Suprapubic skin (tissue), 4 donors: ENCODE measurements at regions not wholly inside any gene's neighbourhood (a gene's known extent, or its start where the extent isn't known, plus 50 kb on each side); places are given as distances from the start of the nearest gene placed in this dataset.

ENCODE experiments used
- DNase-seq, 2 donors: peaks; one replicate each; pipeline ENCODE4 v3.0.0-alpha.2; 2019; ENCODE audit warnings: low spot score in 2 of 2
- H3K27ac ChIP-seq: fragments of 200-600 bp; sonication (generic); one replicate; pipeline ENCODE4 v1.5.1; 2019
- H3K27me3 ChIP-seq: fragments of 200-600 bp; sonication (generic); one replicate; pipeline ENCODE4 v1.5.1; 2019
- H3K36me3 ChIP-seq: fragments of 200-600 bp; sonication (generic); one replicate; pipeline ENCODE4 v1.5.1; 2019
- H3K4me1 ChIP-seq: fragments of 200-600 bp; sonication (generic); one replicate; pipeline ENCODE4 v1.5.1; 2019
- H3K4me3 ChIP-seq: fragments of 200-600 bp; sonication (generic); one replicate; pipeline ENCODE4 v1.5.1; 2019; ENCODE audit warnings: mild to moderate bottlenecking
- H3K9me3 ChIP-seq: fragments of 200-600 bp; sonication (generic); one replicate; pipeline ENCODE4 v1.5.1; 2019
- CTCF ChIP-seq, 2 donors: fragments of 200-600 bp in 1 of 2; fragments of 450-650 bp in 1 of 2; sonication (generic) in 1 of 2; IDR thresholded peaks; one replicate each; pipeline ENCODE4 v1.5.1; 2016 to 2019; ENCODE audit warnings: antibody characterized with exemption in 2 of 2, mild to moderate bottlenecking in 1 of 2, moderate library complexity in 1 of 2
- EP300 ChIP-seq: sonication (generic); formaldehyde crosslinking; IDR thresholded peaks from one replicate; pipeline ENCODE4 v1.6.1; 2017; ENCODE audit warnings: antibody characterized with exemption
- POLR2A ChIP-seq, 2 donors: fragments of 450-650 bp; IDR thresholded peaks; one replicate each; pipeline ENCODE4 v1.6.1; 2017; ENCODE audit warnings: antibody characterized with exemption in 2 of 2, mild to moderate bottlenecking in 2 of 2, moderate library complexity in 2 of 2
- POLR2AphosphoS5 ChIP-seq, 3 donors: sonication (generic); formaldehyde crosslinking; IDR thresholded peaks; one replicate each; pipeline ENCODE4 v1.6.1; 2017; ENCODE audit warnings: antibody characterized with exemption in 3 of 3
- WGBS: methylation state at CpG from one replicate; pipeline ENCODE4 v1.1.5; 2018; 5-methylcytosine and 5-hydroxymethylcytosine counted together

GRCh38 chr4:136862653-136863052 lies 669.6 kb downstream of the PCDH18 start:
- Histone ChIP-seq H3K4me3 (no peak overlapping the region), H3K27ac (no peak overlapping the region), H3K27me3 (no peaks in the 10 kb centered on the region), H3K9me3 (no peaks in the 10 kb centered on the region), H3K36me3 (no peaks in the 10 kb centered on the region), H3K4me1 (no peaks in the 10 kb centered on the region)
- no peak for DNase-seq
- 86% methylated on average over 3 of the region's 3 CpGs for WGBS
- TF ChIP-seq POLR2A (IDR thresholded peaks at IDR 0.05), result no peak
- no peak for TF ChIP-seq CTCF (IDR thresholded peaks at IDR 0.05)
- TF ChIP-seq POLR2AphosphoS5 (IDR thresholded peaks at IDR 0.05), result no peak
- no peak for TF ChIP-seq EP300

- no peaks in the 10 kb centered on the region for H3K36me3 ChIP-seq
- no peak for TF ChIP-seq POLR2AphosphoS5 (IDR thresholded peaks at IDR 0.05)
- TF ChIP-seq POLR2A (IDR thresholded peaks at IDR 0.05), result no peak
- TF ChIP-seq EP300, result no peak
- no peak for TF ChIP-seq CTCF (IDR thresholded peaks at IDR 0.05)
- H3K4me3 ChIP-seq, result no peak overlapping the region
- H3K27ac ChIP-seq, result no peak overlapping the region
- no peak for DNase-seq
- WGBS, result 36% methylated on average over 2 of the region's 2 CpGs
- no peaks in the 10 kb centered on the region for H3K4me1 ChIP-seq
- H3K9me3 ChIP-seq, result no peaks in the 10 kb centered on the region
- H3K27me3 ChIP-seq, result no peaks in the 10 kb centered on the region
Observed at GRCh38 chr4:136861091-136861490, 671.2 kb downstream of the PCDH18 start.

- no peaks in the 10 kb centered on the region for H3K9me3 ChIP-seq
- TF ChIP-seq POLR2A (IDR thresholded peaks at IDR 0.05) (no peak), POLR2AphosphoS5 (IDR thresholded peaks at IDR 0.05) (no peak), CTCF (IDR thresholded peaks at IDR 0.05) (no peak), EP300 (no peak)
- H3K27ac ChIP-seq, result no peak overlapping the region
Observed at GRCh38 chr4:136858903-136859302, 673.4 kb downstream of the PCDH18 start.

GRCh38 chr4:136855886-136856285 lies 676.4 kb downstream of the PCDH18 start:
- Histone ChIP-seq H3K27ac (no peak overlapping the region), H3K36me3 (no peaks in the 10 kb centered on the region), H3K9me3 (no peaks in the 10 kb centered on the region), H3K27me3 (no peaks in the 10 kb centered on the region), H3K4me3 (no peak overlapping the region), H3K4me1 (no peaks in the 10 kb centered on the region)
- no peak for DNase-seq
- WGBS, result 86% methylated on average over 1 of the region's 1 CpG
- no peak for TF ChIP-seq CTCF (IDR thresholded peaks at IDR 0.05)
- no peak for TF ChIP-seq POLR2AphosphoS5 (IDR thresholded peaks at IDR 0.05)

More at GRCh38 chr4:136858903-136859302, 673.4 kb downstream of the PCDH18 start:
- H3K4me1 ChIP-seq, result no peaks in the 10 kb centered on the region
- no peaks in the 10 kb centered on the region for H3K36me3 ChIP-seq
- H3K4me3 ChIP-seq, result no peak overlapping the region
- no peak for DNase-seq
- no peaks in the 10 kb centered on the region for H3K27me3 ChIP-seq

- Histone ChIP-seq H3K9me3 (no peaks in the 10 kb centered on the region), H3K4me3 (no peak overlapping the region), H3K27me3 (no peaks in the 10 kb centered on the region), H3K4me1 (no peaks in the 10 kb centered on the region), H3K27ac (no peak overlapping the region), H3K36me3 (no peaks in the 10 kb centered on the region)
- no peak for DNase-seq
- WGBS, result 53% methylated on average over 2 of the region's 2 CpGs
- TF ChIP-seq POLR2A (IDR thresholded peaks at IDR 0.05) (no peak), EP300 (no peak), CTCF (IDR thresholded peaks at IDR 0.05) (no peak), POLR2AphosphoS5 (IDR thresholded peaks at IDR 0.05) (no peak)
Observed at GRCh38 chr4:136850446-136850845, 681.8 kb downstream of the PCDH18 start.
